ENCODE measurements at regions not wholly inside any gene's neighbourhood (a gene's known extent, or its start where the extent isn't known, plus 50 kb on each side); places are given as distances from the start of the nearest gene placed in this dataset.

GRCh38 chr1:58905126-58905490 is 121.3 kb upstream of the JUN start:
- Histone ChIP-seq H3K79me2 (ENCODE audit: insufficient read depth, low read length) (no peaks in the 10 kb centered on the region), H3K4me3 (ENCODE audit: low read length, poor library complexity, severe bottlenecking) (no peak overlapping the region), H4K20me1 (ENCODE audit: insufficient read depth, low read length, poor library complexity, severe bottlenecking) (no peaks in the 10 kb centered on the region), H3K27me3 (ENCODE audit: insufficient read depth, low read length, poor library complexity, severe bottlenecking) (no peaks in the 10 kb centered on the region), H3F3A (ENCODE audit: low read depth) (no peaks in the 10 kb centered on the region; the same call in 1 of the 2 replicates), H3K4me1 (ENCODE audit: insufficient read depth, low read length, poor library complexity, severe bottlenecking) (peaks cover 30% of the 10 kb centered on the region), H3K9me3 (ENCODE audit: insufficient read depth, low read depth, low read length) (no peaks in the 10 kb centered on the region), H2AFZ (ENCODE audit: low read length) (no peak overlapping the region), H3K36me3 (ENCODE audit: insufficient read depth, low read length) (no peaks in the 10 kb centered on the region), H3K9ac (ENCODE audit: low read depth, low read length, poor library complexity, severe bottlenecking) (no peak overlapping the region), H3K4me2 (ENCODE audit: low read depth, low read length, poor library complexity, severe bottlenecking) (no peak overlapping the region), H3K9me2 (replicated peaks; ENCODE audit: low read depth, low read length) (no peaks in the 10 kb centered on the region)
- TF ChIP-seq EZH2phosphoT487 (IDR thresholded peaks at IDR 0.05; ENCODE audit: borderline replicate concordance) (no peak), CTCF (conservative IDR thresholded peaks at IDR 0.05; ENCODE audit: low read length) (no peak)

- Histone ChIP-seq H3K27me3 (ENCODE audit: insufficient read depth, low read length, poor library complexity, severe bottlenecking) (no peaks in the 10 kb centered on the region), H3K79me2 (ENCODE audit: insufficient read depth, low read length) (no peaks in the 10 kb centered on the region), H3K36me3 (ENCODE audit: insufficient read depth, low read length) (no peaks in the 10 kb centered on the region), H3K4me3 (ENCODE audit: low read length, poor library complexity, severe bottlenecking) (no peak overlapping the region), H4K20me1 (ENCODE audit: insufficient read depth, low read length, poor library complexity, severe bottlenecking) (no peaks in the 10 kb centered on the region), H3F3A (ENCODE audit: low read depth) (no peaks in the 10 kb centered on the region; the same call in 1 of the 2 replicates), H3K9me2 (replicated peaks; ENCODE audit: low read depth, low read length) (no peaks in the 10 kb centered on the region), H3K9me3 (ENCODE audit: insufficient read depth, low read depth, low read length) (no peaks in the 10 kb centered on the region), H2AFZ (ENCODE audit: low read length) (no peak overlapping the region), H3K9ac (ENCODE audit: low read depth, low read length, poor library complexity, severe bottlenecking) (no peak overlapping the region), H3K4me2 (ENCODE audit: low read depth, low read length, poor library complexity, severe bottlenecking) (no peak overlapping the region), H3K4me1 (ENCODE audit: insufficient read depth, low read length, poor library complexity, severe bottlenecking) (peaks cover 34% of the 10 kb centered on the region)
- no peak for TF ChIP-seq EZH2phosphoT487 (IDR thresholded peaks at IDR 0.05; ENCODE audit: borderline replicate concordance)
- no peak for TF ChIP-seq CTCF (conservative IDR thresholded peaks at IDR 0.05; ENCODE audit: low read length)
These were observed 121.9 kb upstream of the JUN start for GRCh38 chr1:58905628-58906221.

- no peaks in the 10 kb centered on the region for H3K79me2 ChIP-seq (ENCODE audit: insufficient read depth, low read length)
- no peaks in the 10 kb centered on the region for H3K9me2 ChIP-seq (replicated peaks; ENCODE audit: low read depth, low read length)
- no peak overlapping the region for H3K4me2 ChIP-seq (ENCODE audit: low read depth, low read length, poor library complexity, severe bottlenecking)
- H3K36me3 ChIP-seq (ENCODE audit: insufficient read depth, low read length), result no peaks in the 10 kb centered on the region
- H3K9me3 ChIP-seq (ENCODE audit: insufficient read depth, low read depth, low read length), result no peaks in the 10 kb centered on the region
- H3K4me3 ChIP-seq (ENCODE audit: low read length, poor library complexity, severe bottlenecking), result no peak overlapping the region
- H3F3A ChIP-seq (ENCODE audit: low read depth), result no peaks in the 10 kb centered on the region
- peak overlapping the region; percentile 49; the same call in 1 of the 2 replicates for H2AFZ ChIP-seq (ENCODE audit: low read length)
- no peaks in the 10 kb centered on the region for H4K20me1 ChIP-seq (ENCODE audit: insufficient read depth, low read length, poor library complexity, severe bottlenecking)
- peaks cover 24% of the 10 kb centered on the region for H3K4me1 ChIP-seq (ENCODE audit: insufficient read depth, low read length, poor library complexity, severe bottlenecking)
- no peaks in the 10 kb centered on the region for H3K27me3 ChIP-seq (ENCODE audit: insufficient read depth, low read length, poor library complexity, severe bottlenecking)
- TF ChIP-seq EZH2phosphoT487 (IDR thresholded peaks at IDR 0.05; ENCODE audit: borderline replicate concordance) (no peak), CTCF (conservative IDR thresholded peaks at IDR 0.05; ENCODE audit: low read length) (no peak)
- no peak overlapping the region for H3K9ac ChIP-seq (ENCODE audit: low read depth, low read length, poor library complexity, severe bottlenecking)
These were observed 123.6 kb upstream of the JUN start for GRCh38 chr1:58907398-58907797.

Data from Loucy (cell line).